ENCODE measurements at regions not wholly inside any gene's neighbourhood (a gene's known extent, or its start where the extent isn't known, plus 50 kb on each side); places are given as distances from the start of the nearest gene placed in this dataset.

DNA sequence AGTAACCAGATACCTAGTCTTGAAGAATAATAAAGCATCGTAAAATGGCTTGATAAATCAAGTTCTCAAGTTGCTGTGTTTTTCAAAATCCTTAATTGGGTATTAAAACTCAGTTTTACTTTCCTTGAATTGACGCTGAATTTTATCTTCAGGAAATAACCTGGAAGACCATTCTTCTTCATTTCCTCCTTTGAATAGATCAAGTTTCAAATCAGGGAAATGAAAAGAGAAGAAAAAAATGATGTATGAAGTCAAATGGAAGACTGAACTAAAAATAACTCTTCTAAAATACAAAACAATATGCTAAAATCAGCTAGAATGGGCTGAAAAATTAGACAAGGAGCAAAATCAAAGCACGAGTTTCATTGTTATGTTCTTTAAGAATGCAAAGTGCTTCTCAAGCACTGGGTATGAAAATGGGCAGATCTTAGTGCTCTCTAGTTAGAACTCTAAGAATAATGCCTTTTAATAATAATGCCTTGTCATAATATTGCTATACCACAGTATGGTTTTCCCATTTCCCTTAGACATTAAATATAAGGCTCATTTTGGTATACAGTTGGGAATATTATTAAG is 54.6 kb upstream of the CLEC14A start:
- DNase-seq: no peak
- in situ Hi-C loops (cut with MboI; ENCODE audit: low pct_unique_long_range_greater_than_20kb, low sequenced_read_pairs): no loop called here

DNA sequence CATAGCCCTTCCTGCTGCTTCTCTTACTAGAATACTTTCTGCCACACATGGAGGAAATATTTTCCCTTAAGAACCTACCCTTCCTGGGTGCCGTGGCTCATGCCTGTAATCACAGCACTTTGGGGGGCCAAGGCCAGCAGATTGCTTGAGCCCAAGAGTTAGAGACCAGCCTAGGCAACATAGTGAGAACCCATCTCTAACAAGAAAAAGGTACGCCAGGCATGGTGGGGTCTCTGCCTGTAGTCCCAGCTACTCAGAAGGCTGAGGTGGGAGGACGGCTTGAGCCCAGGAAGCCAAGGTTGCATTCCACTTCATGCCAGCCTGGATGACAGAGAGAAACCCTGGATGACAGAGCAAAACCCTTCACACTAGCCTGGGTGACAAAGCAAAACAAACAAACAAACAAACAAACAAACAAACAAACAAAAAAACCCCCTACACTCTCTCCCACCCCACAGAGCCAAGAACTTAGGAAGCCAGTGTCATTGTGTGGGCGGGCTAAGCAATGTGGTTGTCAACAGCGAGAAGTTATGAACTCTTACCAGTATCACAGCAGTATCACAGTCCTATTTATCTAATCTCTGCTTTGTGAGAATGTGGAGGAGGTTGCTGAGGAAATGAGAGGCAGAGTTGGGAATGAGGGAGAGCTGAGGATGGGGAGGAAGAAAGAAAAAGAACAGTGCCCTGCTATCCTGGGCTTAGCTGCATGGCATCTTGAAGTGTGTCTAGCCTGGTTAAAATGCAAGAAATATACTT is 53.8 kb upstream of the CLEC14A start:
- no peak for DNase-seq
- in situ Hi-C loops (cut with MboI; ENCODE audit: low pct_unique_long_range_greater_than_20kb, low sequenced_read_pairs): no loop called here

Measured in KBM-7 (cell line).